Upper lobe of left lung (tissue), 4 donors: ENCODE measurements at regions not wholly inside any gene's neighbourhood (a gene's known extent, or its start where the extent isn't known, plus 50 kb on each side); places are given as distances from the start of the nearest gene placed in this dataset.

ENCODE experiments used
- EP300 ChIP-seq, 4 donors: sonication (generic); formaldehyde crosslinking; IDR thresholded peaks; one replicate each; pipeline ENCODE4 v1.5.1; 2017; ENCODE audit warnings: antibody characterized with exemption in 4 of 4, control low read depth in 2 of 4
- POLR2A ChIP-seq, 4 donors: fragments of 450-650 bp; IDR thresholded peaks; one replicate each; pipeline ENCODE4 v1.5.1; 2016 to 2017; ENCODE audit warnings: antibody characterized with exemption in 4 of 4, mild to moderate bottlenecking in 2 of 4
- POLR2AphosphoS5 ChIP-seq, 2 donors: sonication (generic); formaldehyde crosslinking; IDR thresholded peaks; one replicate each; pipeline ENCODE4 v1.5.1; 2017; ENCODE audit warnings: antibody characterized with exemption in 2 of 2
- TF ChIP-seq, protein P1 (sequence below), 6 experiments: fragments of 450-650 bp in 4 of 6; fragments of 200-600 bp in 2 of 6; sonication (generic) in 2 of 6; IDR thresholded peaks; one replicate each; pipeline ENCODE4 v1.5.1; 2016 to 2019; ENCODE audit warnings: antibody characterized with exemption in 6 of 6

DNA sequence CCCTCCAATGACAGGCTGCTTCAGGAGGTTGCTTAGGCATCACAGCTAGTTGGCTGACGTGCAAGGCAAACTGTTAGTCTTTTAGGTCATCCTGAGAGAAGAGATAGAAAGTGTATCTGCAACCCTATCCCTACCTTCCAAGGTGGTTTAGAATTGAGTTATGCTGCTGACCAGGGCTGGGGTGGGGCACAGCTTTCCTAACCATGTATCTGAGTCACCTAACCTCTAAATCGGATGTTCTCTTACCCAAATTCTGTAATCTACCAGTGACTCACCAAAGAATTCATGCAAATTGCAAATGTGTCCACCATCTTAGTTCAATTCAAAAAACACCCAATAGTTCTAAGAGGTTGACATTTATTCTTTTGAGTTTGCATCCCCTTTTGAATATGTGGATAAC, 107.2 kb upstream of the DYNLRB2 start:
- TF ChIP-seq, protein P1, sequence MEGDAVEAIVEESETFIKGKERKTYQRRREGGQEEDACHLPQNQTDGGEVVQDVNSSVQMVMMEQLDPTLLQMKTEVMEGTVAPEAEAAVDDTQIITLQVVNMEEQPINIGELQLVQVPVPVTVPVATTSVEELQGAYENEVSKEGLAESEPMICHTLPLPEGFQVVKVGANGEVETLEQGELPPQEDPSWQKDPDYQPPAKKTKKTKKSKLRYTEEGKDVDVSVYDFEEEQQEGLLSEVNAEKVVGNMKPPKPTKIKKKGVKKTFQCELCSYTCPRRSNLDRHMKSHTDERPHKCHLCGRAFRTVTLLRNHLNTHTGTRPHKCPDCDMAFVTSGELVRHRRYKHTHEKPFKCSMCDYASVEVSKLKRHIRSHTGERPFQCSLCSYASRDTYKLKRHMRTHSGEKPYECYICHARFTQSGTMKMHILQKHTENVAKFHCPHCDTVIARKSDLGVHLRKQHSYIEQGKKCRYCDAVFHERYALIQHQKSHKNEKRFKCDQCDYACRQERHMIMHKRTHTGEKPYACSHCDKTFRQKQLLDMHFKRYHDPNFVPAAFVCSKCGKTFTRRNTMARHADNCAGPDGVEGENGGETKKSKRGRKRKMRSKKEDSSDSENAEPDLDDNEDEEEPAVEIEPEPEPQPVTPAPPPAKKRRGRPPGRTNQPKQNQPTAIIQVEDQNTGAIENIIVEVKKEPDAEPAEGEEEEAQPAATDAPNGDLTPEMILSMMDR (IDR thresholded peaks at IDR 0.05), result no peak
- TF ChIP-seq POLR2A (IDR thresholded peaks at IDR 0.05) (no peak), POLR2AphosphoS5 (IDR thresholded peaks at IDR 0.05) (no peak), EP300 (IDR thresholded peaks at IDR 0.05) (no peak)
